DOHH2 (cell line): ENCODE measurements at regions not wholly inside any gene's neighbourhood (a gene's known extent, or its start where the extent isn't known, plus 50 kb on each side); places are given as distances from the start of the nearest gene placed in this dataset.

Experiments
- H3F3A ChIP-seq: fragments of 200-600 bp; sonication (generic), shearing (Covaris generic); 2 replicates; pipeline ENCODE4 v1.6.0; 2016; ENCODE audit warnings: antibody characterized with exemption, mild to moderate bottlenecking; ENCODE audit not compliant: control insufficient read depth, insufficient read depth
- H3K27ac ChIP-seq: fragments of 200-600 bp; sonication (generic); 2 replicates; pipeline ENCODE4 v1.5.1; 2014; ENCODE audit warnings: low read depth, mild to moderate bottlenecking, low read length, moderate library complexity
- H3K27me3 ChIP-seq: fragments of 200-600 bp; sonication (generic); 2 replicates; pipeline ENCODE4 v1.6.1; 2014; ENCODE audit warnings: mild to moderate bottlenecking, low read length, mixed read lengths; ENCODE audit not compliant: control insufficient read depth
- H3K36me3 ChIP-seq: fragments of 200-600 bp; sonication (generic); 2 replicates; pipeline ENCODE4 v1.6.1; 2014; ENCODE audit warnings: mild to moderate bottlenecking, low read length, moderate library complexity, mixed read lengths; ENCODE audit not compliant: control insufficient read depth
- H3K4me1 ChIP-seq: fragments of 200-600 bp; sonication (generic); 2 replicates; pipeline ENCODE4 v1.6.1; 2014; ENCODE audit warnings: mild to moderate bottlenecking, low read length, mixed read lengths; ENCODE audit not compliant: control insufficient read depth
- H3K4me2 ChIP-seq: fragments of 200-600 bp; sonication (generic); 2 replicates; pipeline ENCODE4 v1.6.0; 2014; ENCODE audit warnings: mild to moderate bottlenecking, low read length, moderate library complexity
- H3K4me3 ChIP-seq: fragments of 200-600 bp; sonication (generic); 2 replicates; pipeline ENCODE4 v1.5.1; 2014; ENCODE audit warnings: mild to moderate bottlenecking, low read length, mixed read lengths
- H3K79me2 ChIP-seq: fragments of 200-600 bp; sonication (generic); 2 replicates; pipeline ENCODE4 v1.6.1; 2014; ENCODE audit warnings: mild to moderate bottlenecking, low read length, mixed read lengths; ENCODE audit not compliant: control insufficient read depth
- H3K9me2 ChIP-seq: fragments of 200-600 bp; sonication (generic); replicated peaks from 2 replicates; pipeline ENCODE4 v1.6.1; 2014; ENCODE audit warnings: mild to moderate bottlenecking, low read length, mixed read lengths; ENCODE audit not compliant: control insufficient read depth
- H3K9me3 ChIP-seq: fragments of 200-600 bp; sonication (generic); 2 replicates; pipeline ENCODE4 v1.6.1; 2014; ENCODE audit warnings: antibody characterized with exemption, low read length, mixed read lengths; ENCODE audit not compliant: control insufficient read depth, insufficient read depth
- H4K20me1 ChIP-seq: fragments of 200-600 bp; sonication (generic); 2 replicates; pipeline ENCODE4 v1.6.0; 2014; ENCODE audit warnings: low read depth, mild to moderate bottlenecking, antibody characterized with exemption, low read length, moderate library complexity; ENCODE audit not compliant: control insufficient read depth, insufficient read depth
- CTCF ChIP-seq: fragments of 200-600 bp; sonication (generic); IDR thresholded peaks from one replicate; pipeline ENCODE4 v1.5.1; 2014; ENCODE audit warnings: antibody characterized with exemption, mild to moderate bottlenecking, low read depth, low read length; ENCODE audit not compliant: poor library complexity, severe bottlenecking
- EZH2phosphoT487 ChIP-seq: fragments of 200-600 bp; sonication (generic); IDR thresholded peaks from 2 replicates; pipeline ENCODE4 v1.6.1; 2017; ENCODE audit warnings: borderline replicate concordance, mild to moderate bottlenecking, antibody characterized with exemption, low read length, moderate library complexity, mixed read lengths

GRCh38 chr4:33149658-33150524, 2429.7 kb downstream of the PCDH7 start:
- Histone ChIP-seq H3K27ac (no peak overlapping the region), H3K9me2 (no peaks in the 10 kb centered on the region), H3F3A (no peaks in the 10 kb centered on the region), H3K79me2 (no peaks in the 10 kb centered on the region), H3K36me3 (no peaks in the 10 kb centered on the region), H4K20me1 (no peaks in the 10 kb centered on the region), H3K9me3 (no peaks in the 10 kb centered on the region), H3K4me2 (no peak overlapping the region), H3K4me3 (no peak overlapping the region), H3K4me1 (no peaks in the 10 kb centered on the region), H3K27me3 (no peaks in the 10 kb centered on the region)
- TF ChIP-seq CTCF, result no peak

GRCh38 chr4:33150525-33150910, 2430.3 kb downstream of the PCDH7 start:
- no peaks in the 10 kb centered on the region for H3F3A ChIP-seq
- H3K36me3 ChIP-seq, result no peaks in the 10 kb centered on the region
- H4K20me1 ChIP-seq, result no peaks in the 10 kb centered on the region
- no peak overlapping the region for H3K4me3 ChIP-seq
- no peak for TF ChIP-seq CTCF
- no peak for TF ChIP-seq EZH2phosphoT487
- H3K27ac ChIP-seq, result no peak overlapping the region
- H3K9me2 ChIP-seq, result no peaks in the 10 kb centered on the region
- no peaks in the 10 kb centered on the region for H3K27me3 ChIP-seq
- H3K79me2 ChIP-seq, result no peaks in the 10 kb centered on the region
- no peaks in the 10 kb centered on the region for H3K9me3 ChIP-seq
- no peak overlapping the region for H3K4me2 ChIP-seq
- no peaks in the 10 kb centered on the region for H3K4me1 ChIP-seq

- no peaks in the 10 kb centered on the region for H3F3A ChIP-seq
- H3K36me3 ChIP-seq, result no peaks in the 10 kb centered on the region
- H3K4me3 ChIP-seq, result no peak overlapping the region
- no peaks in the 10 kb centered on the region for H3K4me1 ChIP-seq
- no peak overlapping the region for H3K27ac ChIP-seq
- TF ChIP-seq EZH2phosphoT487, result no peak
- peak; percentile 53 for TF ChIP-seq CTCF
- no peak overlapping the region for H3K4me2 ChIP-seq
- no peaks in the 10 kb centered on the region for H3K27me3 ChIP-seq
- H3K9me3 ChIP-seq, result no peaks in the 10 kb centered on the region
- no peaks in the 10 kb centered on the region for H4K20me1 ChIP-seq
- no peaks in the 10 kb centered on the region for H3K79me2 ChIP-seq
- no peaks in the 10 kb centered on the region for H3K9me2 ChIP-seq
These were observed 2440.0 kb downstream of the PCDH7 start for GRCh38 chr4:33160126-33160525.
